ENCODE measurements at regions not wholly inside any gene's neighbourhood (a gene's known extent, or its start where the extent isn't known, plus 50 kb on each side); places are given as distances from the start of the nearest gene placed in this dataset.
"Not testable (repeated sequence)": the region's sequence is repeated elsewhere in the genome, so short reads cannot be mapped to it uniquely, and the experiment has no call there.

DNA sequence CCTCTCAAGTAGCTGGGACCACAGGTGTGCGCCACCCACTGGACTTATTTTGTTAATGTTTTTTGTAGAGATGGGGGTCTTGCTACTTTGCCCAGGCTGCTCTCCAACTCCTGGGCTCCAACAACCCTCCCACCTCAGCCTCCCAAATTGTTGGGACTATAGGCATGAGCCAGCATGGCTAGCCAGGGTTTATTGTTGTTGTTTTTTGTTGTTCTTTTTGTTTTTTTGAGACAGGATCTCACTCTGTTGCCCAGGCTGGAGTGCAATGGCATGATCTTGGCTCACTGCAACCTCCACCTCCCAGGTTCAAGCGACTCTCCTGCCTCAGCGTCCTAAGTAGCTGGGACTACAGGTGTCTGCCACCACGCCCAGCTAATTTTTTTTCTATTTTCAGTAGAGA is 142.2 kb downstream of the CRLF3 start:
- H3K27ac ChIP-seq; H3K27me3 ChIP-seq (replicated peaks): not testable (repeated sequence)

GRCh38 chr17:30680681-30681080 is 143.8 kb downstream of the CRLF3 start:
- H3K4me3 ChIP-seq (ENCODE audit: low read depth, low read length); in situ Hi-C loops (cut with HindIII; ENCODE audit: low pct_ligation_motif_present, low sequenced_read_pairs); H3K36me3 ChIP-seq (replicated peaks); DNase-seq; H3K27me3 ChIP-seq (replicated peaks); H3K27ac ChIP-seq: not testable (repeated sequence)

More for the DNA sequence above, 142.2 kb downstream of the CRLF3 start:
- H3K4me3 ChIP-seq (ENCODE audit: low read depth, low read length); in situ Hi-C loops (cut with HindIII; ENCODE audit: low pct_ligation_motif_present, low sequenced_read_pairs); H3K36me3 ChIP-seq (replicated peaks); DNase-seq: not testable (repeated sequence)

DNA sequence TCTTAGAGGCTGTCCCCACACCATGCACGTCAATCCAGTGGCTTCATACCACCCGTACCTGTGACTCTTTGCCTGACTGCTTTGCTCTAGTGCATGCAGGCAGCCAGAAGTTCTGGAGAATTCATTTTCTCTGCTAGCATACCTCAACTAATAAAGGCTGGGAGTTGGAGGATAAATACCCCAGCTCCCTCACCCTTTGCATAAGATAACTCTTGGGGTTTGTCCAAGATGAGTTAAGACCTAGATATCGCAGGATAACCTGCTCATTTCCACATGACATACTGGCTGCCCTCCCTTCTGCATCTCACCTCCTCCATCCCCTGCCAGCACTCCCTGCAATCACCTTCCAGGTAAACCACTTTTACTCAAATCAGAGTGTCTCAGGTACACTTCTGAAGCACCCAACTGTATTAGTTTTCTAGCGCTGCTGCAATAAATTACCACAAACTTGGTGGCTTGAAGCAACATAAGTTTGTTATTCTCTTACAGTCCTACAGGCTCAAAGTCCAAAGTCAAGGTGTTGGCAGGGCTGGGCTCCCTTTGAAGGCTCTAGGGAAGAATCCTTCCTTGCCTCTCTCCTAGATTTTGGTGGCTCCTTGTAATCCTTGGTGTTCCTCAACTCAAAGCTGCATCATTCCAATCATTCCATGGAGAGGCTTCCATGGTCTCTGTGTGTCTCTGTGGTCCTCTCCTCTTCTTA is 146.8 kb downstream of the CRLF3 start:
- H3K27ac ChIP-seq, result no peak overlapping the region
- in situ Hi-C loops (cut with HindIII; ENCODE audit: low pct_ligation_motif_present, low sequenced_read_pairs), result no loop called here
- no peaks in the 10 kb centered on the region for H3K27me3 ChIP-seq (replicated peaks)
- no peak overlapping the region for H3K4me3 ChIP-seq (ENCODE audit: low read depth, low read length)
- no peak for DNase-seq
- TF ChIP-seq CTCF (IDR thresholded peaks at IDR 0.05; ENCODE audit: low read depth, low read length, missing control alignments), result no peak
- H3K36me3 ChIP-seq (replicated peaks), result no peaks in the 10 kb centered on the region

GRCh38 chr17:30675777-30676492 is 148.6 kb downstream of the CRLF3 start:
- H3K36me3 ChIP-seq (replicated peaks); H3K27me3 ChIP-seq (replicated peaks); in situ Hi-C loops (cut with HindIII; ENCODE audit: low pct_ligation_motif_present, low sequenced_read_pairs); DNase-seq; H3K4me3 ChIP-seq (ENCODE audit: low read depth, low read length); H3K27ac ChIP-seq: not testable (repeated sequence)

DNA sequence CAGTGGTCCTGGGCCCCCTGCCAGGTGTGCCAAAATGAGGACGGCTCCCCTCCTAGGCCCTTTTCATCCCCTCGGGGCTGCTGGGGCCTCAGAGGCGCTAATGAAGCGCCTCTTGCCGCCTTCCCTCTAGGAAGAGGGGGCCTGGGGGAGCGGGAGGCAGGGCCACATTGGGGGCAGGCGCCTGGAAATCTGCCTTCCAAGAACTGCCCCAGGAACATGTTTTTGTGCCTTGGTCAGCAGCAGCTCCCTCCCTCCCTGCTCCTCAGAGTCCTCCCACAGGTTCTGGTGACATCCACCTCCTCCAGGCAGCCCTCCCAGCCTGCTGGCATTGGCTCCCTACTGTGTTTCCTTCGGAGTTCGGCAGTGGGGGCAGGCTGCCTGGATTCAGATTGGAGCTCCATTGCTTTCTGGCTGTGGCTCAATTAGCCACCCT is 155.3 kb downstream of the CRLF3 start:
- in situ Hi-C loops (cut with HindIII; ENCODE audit: low pct_ligation_motif_present, low sequenced_read_pairs); H3K27me3 ChIP-seq (replicated peaks); H3K4me3 ChIP-seq (ENCODE audit: low read depth, low read length); H3K27ac ChIP-seq; H3K36me3 ChIP-seq (replicated peaks); DNase-seq: not testable (repeated sequence)

- H3K4me3 ChIP-seq (ENCODE audit: low read depth, low read length); in situ Hi-C loops (cut with HindIII; ENCODE audit: low pct_ligation_motif_present, low sequenced_read_pairs): not testable (repeated sequence)
These were observed 155.9 kb downstream of the CRLF3 start for GRCh38 chr17:30668360-30669181.

GRCh38 chr17:30667657-30668359 is 156.7 kb downstream of the CRLF3 start:
- H3K27ac ChIP-seq; H3K36me3 ChIP-seq (replicated peaks); H3K27me3 ChIP-seq (replicated peaks); DNase-seq; in situ Hi-C loops (cut with HindIII; ENCODE audit: low pct_ligation_motif_present, low sequenced_read_pairs): not testable (repeated sequence)
- peak overlapping the region; percentile 46 for H3K4me3 ChIP-seq (ENCODE audit: low read depth, low read length)

More at GRCh38 chr17:30668360-30669181, 155.9 kb downstream of the CRLF3 start:
- H3K36me3 ChIP-seq (replicated peaks); H3K27me3 ChIP-seq (replicated peaks); H3K27ac ChIP-seq; DNase-seq: not testable (repeated sequence)

DNA sequence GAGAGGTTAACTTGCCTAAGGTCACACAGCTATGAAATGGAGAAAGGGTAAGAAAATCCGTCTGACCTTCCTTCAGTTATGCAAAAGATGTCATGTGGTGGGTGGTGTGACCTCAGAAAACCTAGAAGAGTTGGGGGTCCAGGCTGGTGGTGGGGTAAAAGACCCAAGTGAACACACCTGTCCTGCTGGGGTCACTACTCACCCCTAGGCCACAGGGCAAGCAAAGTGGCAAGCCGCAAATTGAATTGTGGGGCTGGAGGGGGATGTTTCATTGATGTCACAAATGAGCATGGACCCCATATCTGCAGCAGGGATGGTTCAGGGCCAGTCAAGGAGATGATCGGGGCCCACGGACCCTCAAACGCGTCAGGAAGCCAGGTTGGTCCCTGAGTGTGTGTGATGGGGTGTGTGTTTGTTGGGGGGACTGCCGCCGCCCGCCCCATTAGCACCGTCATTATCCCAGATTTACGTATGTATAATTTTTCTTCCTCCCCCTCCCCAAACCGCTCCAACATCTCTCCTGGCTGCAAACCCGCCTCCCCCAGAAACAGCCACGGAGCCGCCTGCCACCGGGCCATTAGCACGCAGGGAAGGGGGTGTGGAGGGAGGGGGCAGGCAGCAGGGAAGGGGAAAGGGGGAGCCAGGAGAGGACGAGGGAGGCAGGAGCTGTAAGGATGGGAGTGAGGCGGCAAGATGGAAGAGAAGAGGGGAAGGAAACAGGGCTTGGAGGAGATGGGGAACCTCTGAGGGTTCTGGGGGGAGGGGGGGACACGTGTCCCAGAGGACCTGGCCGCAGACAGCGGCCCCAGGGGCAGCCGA is 157.4 kb downstream of the CRLF3 start:
- DNase-seq; in situ Hi-C loops (cut with HindIII; ENCODE audit: low pct_ligation_motif_present, low sequenced_read_pairs); H3K27me3 ChIP-seq (replicated peaks); H3K27ac ChIP-seq; H3K36me3 ChIP-seq (replicated peaks): not testable (repeated sequence)
- H3K4me3 ChIP-seq (ENCODE audit: low read depth, low read length), result peak overlapping the region; percentile 46

- H3K27me3 ChIP-seq (replicated peaks); H3K4me3 ChIP-seq (ENCODE audit: low read depth, low read length); H3K36me3 ChIP-seq (replicated peaks); H3K27ac ChIP-seq; DNase-seq; in situ Hi-C loops (cut with HindIII; ENCODE audit: low pct_ligation_motif_present, low sequenced_read_pairs): not testable (repeated sequence)
These were observed 160.6 kb downstream of the CRLF3 start for GRCh38 chr17:30663727-30664455.

DNA sequence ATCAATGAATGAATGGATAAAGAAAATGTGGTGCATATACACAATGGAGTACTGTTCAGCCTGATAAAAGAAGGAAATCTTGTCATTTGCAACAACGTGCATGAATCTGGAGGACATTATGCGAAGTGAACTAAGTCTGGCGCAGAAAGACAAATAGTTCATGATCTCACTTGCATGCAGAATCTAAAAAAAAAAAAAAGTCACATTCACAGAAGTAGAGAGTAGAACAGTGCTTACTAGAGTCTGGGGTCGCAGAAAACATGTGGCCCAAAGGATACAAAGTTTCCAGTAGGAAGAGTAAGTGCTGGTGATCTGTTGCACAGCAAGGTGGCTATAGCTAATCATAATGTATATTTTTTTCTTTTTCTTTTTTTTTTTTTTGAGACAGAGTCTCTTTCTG is 167.3 kb downstream of the CRLF3 start:
- DNase-seq; H3K4me3 ChIP-seq (ENCODE audit: low read depth, low read length); in situ Hi-C loops (cut with HindIII; ENCODE audit: low pct_ligation_motif_present, low sequenced_read_pairs); H3K27me3 ChIP-seq (replicated peaks); H3K27ac ChIP-seq; H3K36me3 ChIP-seq (replicated peaks): not testable (repeated sequence)

- H3K4me3 ChIP-seq (ENCODE audit: low read depth, low read length); H3K36me3 ChIP-seq (replicated peaks); in situ Hi-C loops (cut with HindIII; ENCODE audit: low pct_ligation_motif_present, low sequenced_read_pairs); H3K27ac ChIP-seq; H3K27me3 ChIP-seq (replicated peaks): not testable (repeated sequence)
- DNase-seq, result peak; percentile 42
These were observed 171.5 kb downstream of the CRLF3 start for GRCh38 chr17:30653038-30653437.

Measured in brain microvascular endothelial cell (primary cell).